ENCODE measurements at regions not wholly inside any gene's neighbourhood (a gene's known extent, or its start where the extent isn't known, plus 50 kb on each side); places are given as distances from the start of the nearest gene placed in this dataset.

GRCh38 chr2:173606619-173607248 is 252.1 kb downstream of the CDCA7 start:
- Histone ChIP-seq H2AFZ (ENCODE audit: low read length) (no peak overlapping the region), H3K4me3 (ENCODE audit: low read length) (no peak overlapping the region), H3K4me1 (ENCODE audit: insufficient read depth, low read length) (no peaks in the 10 kb centered on the region), H3K4me2 (ENCODE audit: low read length) (no peak overlapping the region), H3K9me3 (ENCODE audit: low read length) (no peaks in the 10 kb centered on the region), H3K27me3 (ENCODE audit: low read length) (no peaks in the 10 kb centered on the region), H3F3A (ENCODE audit: low read length, unreplicated experiment) (no peaks in the 10 kb centered on the region), H3K27ac (ENCODE audit: low read length) (no peak overlapping the region), H3K9me2 (replicated peaks; ENCODE audit: low read length) (no peaks in the 10 kb centered on the region), H3K36me3 (ENCODE audit: low read depth, low read length) (no peaks in the 10 kb centered on the region), H3K79me2 (ENCODE audit: low read length) (no peaks in the 10 kb centered on the region), H4K20me1 (ENCODE audit: low read length) (no peaks in the 10 kb centered on the region), H3K9ac (ENCODE audit: low read length) (no peak overlapping the region)
- TF ChIP-seq EZH2phosphoT487 (IDR thresholded peaks at IDR 0.05; ENCODE audit: borderline replicate concordance, low read length) (no peak), CTCF (conservative IDR thresholded peaks at IDR 0.05; ENCODE audit: low read depth, low read length) (no peak), EZH2 (IDR thresholded peaks at IDR 0.05; ENCODE audit: low read length, unreplicated experiment) (no peak)
- intact Hi-C loops (cut with micrococcal nuclease): no loop called here
- ATAC-seq (no peak), DNase-seq (no peak)
- BruUV-seq (replicated peaks): no TSS peak
- POLR2A ChIA-PET (ENCODE audit: unreplicated experiment): no interaction called here
- CTCF ChIA-PET: no interaction called here

GRCh38 chr2:173607606-173608311 is 253.1 kb downstream of the CDCA7 start:
- Histone ChIP-seq H3K36me3 (ENCODE audit: low read depth, low read length) (no peaks in the 10 kb centered on the region), H3K79me2 (ENCODE audit: low read length) (no peaks in the 10 kb centered on the region), H3K9me3 (ENCODE audit: low read length) (no peaks in the 10 kb centered on the region), H3K9ac (ENCODE audit: low read length) (no peak overlapping the region), H3F3A (ENCODE audit: low read length, unreplicated experiment) (no peaks in the 10 kb centered on the region), H3K4me1 (ENCODE audit: insufficient read depth, low read length) (no peaks in the 10 kb centered on the region), H2AFZ (ENCODE audit: low read length) (no peak overlapping the region), H3K27me3 (ENCODE audit: low read length) (no peaks in the 10 kb centered on the region), H4K20me1 (ENCODE audit: low read length) (no peaks in the 10 kb centered on the region), H3K9me2 (replicated peaks; ENCODE audit: low read length) (no peaks in the 10 kb centered on the region), H3K4me2 (ENCODE audit: low read length) (no peak overlapping the region), H3K4me3 (ENCODE audit: low read length) (no peak overlapping the region), H3K27ac (ENCODE audit: low read length) (no peak overlapping the region)
- ATAC-seq (no peak), DNase-seq (no peak)
- BruUV-seq (replicated peaks): no TSS peak
- ChIA-PET POLR2A (ENCODE audit: unreplicated experiment) (no interaction called here), CTCF (no interaction called here)
- no peak for TF ChIP-seq EZH2phosphoT487 (IDR thresholded peaks at IDR 0.05; ENCODE audit: borderline replicate concordance, low read length)
- TF ChIP-seq CTCF (conservative IDR thresholded peaks at IDR 0.05; ENCODE audit: low read depth, low read length): no peak
- no peak for TF ChIP-seq EZH2 (IDR thresholded peaks at IDR 0.05; ENCODE audit: low read length, unreplicated experiment)
- intact Hi-C loops (cut with micrococcal nuclease): no loop called here

GRCh38 chr2:173611121-173611520 is 256.4 kb downstream of the CDCA7 start:
- H3K4me1 ChIP-seq (ENCODE audit: insufficient read depth, low read length): no peaks in the 10 kb centered on the region
- H4K20me1 ChIP-seq (ENCODE audit: low read length): no peaks in the 10 kb centered on the region
- no peaks in the 10 kb centered on the region for H3K36me3 ChIP-seq (ENCODE audit: low read depth, low read length)
- no peak overlapping the region for H3K27ac ChIP-seq (ENCODE audit: low read length)
- H3K9me2 ChIP-seq (replicated peaks; ENCODE audit: low read length): no peaks in the 10 kb centered on the region
- no peaks in the 10 kb centered on the region for H3F3A ChIP-seq (ENCODE audit: low read length, unreplicated experiment)
- no peak overlapping the region for H3K9ac ChIP-seq (ENCODE audit: low read length)
- no peaks in the 10 kb centered on the region for H3K27me3 ChIP-seq (ENCODE audit: low read length)
- ATAC-seq (no peak), DNase-seq (no peak)
- H3K4me2 ChIP-seq (ENCODE audit: low read length): no peak overlapping the region
- H3K4me3 ChIP-seq (ENCODE audit: low read length): no peak overlapping the region
- POLR2A ChIA-PET (ENCODE audit: unreplicated experiment): no interaction called here
- no TSS peak for BruUV-seq (replicated peaks)
- TF ChIP-seq CTCF (conservative IDR thresholded peaks at IDR 0.05; ENCODE audit: low read depth, low read length) (no peak), EZH2phosphoT487 (IDR thresholded peaks at IDR 0.05; ENCODE audit: borderline replicate concordance, low read length) (no peak), EZH2 (IDR thresholded peaks at IDR 0.05; ENCODE audit: low read length, unreplicated experiment) (no peak)
- no peaks in the 10 kb centered on the region for H3K9me3 ChIP-seq (ENCODE audit: low read length)
- no peak overlapping the region for H2AFZ ChIP-seq (ENCODE audit: low read length)
- no peaks in the 10 kb centered on the region for H3K79me2 ChIP-seq (ENCODE audit: low read length)
- CTCF ChIA-PET: no interaction called here
- intact Hi-C loops (cut with micrococcal nuclease): no loop called here

Measured in PC-3 (cell line).